ENCODE measurements at regions not wholly inside any gene's neighbourhood (a gene's known extent, or its start where the extent isn't known, plus 50 kb on each side); places are given as distances from the start of the nearest gene placed in this dataset.
"Not testable (repeated sequence)": the region's sequence is repeated elsewhere in the genome, so short reads cannot be mapped to it uniquely, and the experiment has no call there.

DNA sequence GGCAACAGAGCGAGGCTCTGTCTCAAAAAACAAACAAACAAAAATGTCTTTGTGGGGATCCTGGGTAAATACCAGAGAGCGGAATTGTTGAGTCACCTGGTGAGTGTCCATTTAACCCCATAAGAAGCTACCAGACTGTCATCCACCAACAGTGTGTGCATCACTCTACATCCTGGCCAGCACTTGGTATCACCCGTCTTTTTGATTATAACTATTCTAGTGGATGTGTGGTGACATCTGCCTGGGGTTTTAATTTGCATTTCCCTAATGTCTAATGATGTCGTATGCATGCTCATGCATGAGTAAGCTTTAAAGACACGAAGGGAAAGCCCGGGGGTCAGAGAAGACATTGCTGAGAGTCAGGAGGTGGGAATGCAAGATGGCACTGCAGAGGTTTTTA, 126.7 kb upstream of the MRI1 start:
- H3K27ac Mint-ChIP-seq: no peak overlapping the region
- H3K27me3 Mint-ChIP-seq (ENCODE audit: low read depth in 3 of 3): peaks cover 5 to 13% (median 5%) of the 10 kb centered on the region in 3 donors
- no peaks in the 10 kb centered on the region for H3K9me3 Mint-ChIP-seq
- H3K4me3 Mint-ChIP-seq: no peak overlapping the region
- no peaks in the 10 kb centered on the region for H3K36me3 Mint-ChIP-seq
- no peak for DNase-seq
- no peaks in the 10 kb centered on the region for H3K4me1 Mint-ChIP-seq

DNA sequence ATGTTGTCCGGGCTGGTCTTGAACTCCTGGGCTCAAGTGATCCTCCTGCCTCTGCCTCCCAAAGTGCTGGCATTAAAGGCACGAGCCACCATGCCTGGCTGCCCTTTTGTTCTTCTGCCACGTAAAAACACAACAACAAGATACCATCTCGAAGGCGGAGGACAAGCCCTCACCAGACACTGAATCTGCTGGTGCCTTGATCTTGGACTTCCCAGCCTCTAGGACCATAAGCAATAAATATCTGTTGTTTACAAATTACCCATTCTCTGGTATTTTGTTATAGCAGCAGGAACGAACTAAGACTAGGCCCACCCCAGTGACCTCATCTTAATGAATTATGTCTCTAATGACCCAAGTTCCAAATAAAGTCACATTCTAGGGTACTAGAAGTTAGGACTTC, 128.4 kb upstream of the CACNA1A start:
- Mint-ChIP-seq H3K4me1 (no peaks in the 10 kb centered on the region), H3K27ac (no peak overlapping the region), H3K36me3 (no peaks in the 10 kb centered on the region), H3K9me3 (no peaks in the 10 kb centered on the region), H3K4me3 (no peak overlapping the region), H3K27me3 (ENCODE audit: low read depth in 3 of 3) (peaks cover 4 to 10% (median 5%) of the 10 kb centered on the region in 3 donors)
- DNase-seq: no peak

DNA sequence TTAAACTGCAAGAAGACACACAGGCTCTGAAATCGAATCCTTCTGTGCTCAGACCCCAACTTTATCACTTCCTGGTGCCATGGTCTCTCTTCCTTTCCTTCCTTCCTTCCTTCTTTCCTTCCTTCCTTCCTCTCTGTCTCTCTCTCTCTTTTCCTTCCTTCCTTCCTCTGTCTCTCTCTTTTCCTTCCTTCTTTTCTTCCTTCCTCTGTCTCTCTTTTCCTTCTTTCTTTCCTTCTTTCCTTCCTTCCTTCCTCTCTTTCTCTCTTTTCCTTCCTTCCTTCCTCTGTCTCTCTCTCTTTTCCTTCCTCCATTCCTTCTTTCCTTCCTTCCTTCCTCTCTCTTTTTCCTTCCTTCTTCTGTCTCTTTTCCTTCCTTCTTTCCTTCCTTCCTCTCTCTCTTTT, 127.2 kb upstream of the CACNA1A start:
- H3K36me3 Mint-ChIP-seq: no peaks in the 10 kb centered on the region
- H3K27ac Mint-ChIP-seq: no peak overlapping the region
- no peak for DNase-seq
- H3K27me3 Mint-ChIP-seq (ENCODE audit: low read depth in 3 of 3): peaks cover 0 to 10% (median 5%) of the 10 kb centered on the region in 3 donors
- H3K9me3 Mint-ChIP-seq: no peaks in the 10 kb centered on the region
- no peaks in the 10 kb centered on the region for H3K4me1 Mint-ChIP-seq
- H3K4me3 Mint-ChIP-seq: no peak overlapping the region

DNA sequence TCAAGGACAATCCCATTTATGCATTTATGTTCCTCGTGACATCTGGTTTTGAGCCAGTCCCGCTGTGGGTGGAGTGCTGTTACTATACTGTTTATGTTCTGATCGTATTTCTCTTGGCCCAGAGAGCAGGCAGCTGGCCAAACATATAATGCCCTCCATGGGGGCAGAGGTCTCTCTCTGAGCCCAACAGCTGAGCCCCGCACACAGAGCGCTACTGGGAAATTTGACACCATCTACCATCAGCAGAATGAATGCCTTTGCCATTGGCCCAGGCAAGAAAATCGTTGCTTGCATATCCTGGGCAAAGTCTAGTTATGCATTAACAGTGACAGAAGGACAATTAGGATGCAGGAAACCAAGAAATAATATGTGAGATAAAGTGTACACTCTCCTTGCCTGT, 126.8 kb upstream of the CACNA1A start:
- no peak for DNase-seq
- H3K9me3 Mint-ChIP-seq: no peaks in the 10 kb centered on the region
- no peaks in the 10 kb centered on the region for H3K36me3 Mint-ChIP-seq
- no peaks in the 10 kb centered on the region for H3K4me1 Mint-ChIP-seq
- no peak overlapping the region for H3K4me3 Mint-ChIP-seq
- H3K27ac Mint-ChIP-seq: no peak overlapping the region
- peaks cover 0 to 10% (median 5%) of the 10 kb centered on the region in 3 donors for H3K27me3 Mint-ChIP-seq (ENCODE audit: low read depth in 3 of 3)

DNA sequence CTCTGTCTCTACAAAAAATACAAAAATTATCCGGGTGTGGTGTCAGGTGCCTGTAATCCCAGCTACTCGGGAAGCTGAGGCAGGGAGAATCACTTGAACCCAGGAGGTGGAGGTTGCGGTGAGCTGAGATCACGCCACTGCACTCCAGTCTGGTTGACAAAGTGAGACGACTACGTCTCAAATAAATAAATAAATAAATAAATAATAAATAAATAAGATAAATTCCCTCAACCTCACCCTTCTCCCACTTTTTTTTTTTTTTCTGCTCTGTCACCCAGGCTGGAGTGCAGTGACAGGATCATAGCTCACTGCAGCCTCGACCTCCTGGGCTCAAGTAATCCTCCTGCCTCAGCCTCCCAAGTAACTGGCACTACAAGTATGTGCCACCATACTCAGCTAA, 125.9 kb upstream of the CACNA1A start:
- H3K27ac Mint-ChIP-seq; H3K36me3 Mint-ChIP-seq; DNase-seq; H3K27me3 Mint-ChIP-seq (ENCODE audit: low read depth in 3 of 3); H3K4me3 Mint-ChIP-seq; H3K4me1 Mint-ChIP-seq; H3K9me3 Mint-ChIP-seq: not testable (repeated sequence)

DNA sequence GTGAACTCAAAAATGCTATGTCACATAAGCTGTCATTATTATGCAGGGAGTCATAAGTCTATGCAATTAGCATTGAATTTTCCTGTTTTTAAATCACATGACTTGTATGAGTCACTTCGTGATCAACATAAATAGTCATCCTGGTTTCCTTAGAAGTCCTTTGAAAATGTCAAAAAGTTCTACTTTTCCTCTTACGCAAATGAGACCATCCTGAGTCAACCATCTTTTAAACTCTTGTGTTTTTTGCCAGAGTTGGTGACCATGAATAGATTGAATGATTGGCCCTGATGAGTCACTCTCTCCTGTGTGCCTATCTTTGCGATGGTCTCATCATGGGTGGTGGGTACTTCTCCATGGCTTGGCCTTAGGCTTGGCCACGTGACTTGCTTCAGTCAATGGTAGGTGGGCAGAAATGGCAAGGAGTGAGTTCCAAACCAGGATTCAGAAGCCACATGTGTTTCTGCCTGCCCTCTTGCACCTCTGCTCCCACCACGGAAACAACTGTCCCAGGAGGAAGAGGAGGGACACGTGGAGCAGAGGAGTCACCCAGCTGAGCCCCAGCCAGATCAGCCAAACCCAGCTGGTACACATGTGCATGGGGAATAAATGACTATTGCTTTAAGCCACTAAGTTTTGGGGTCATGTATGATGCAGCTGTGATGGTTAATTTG, 123.5 kb upstream of the CACNA1A start:
- no peak for DNase-seq
- H3K4me3 Mint-ChIP-seq: no peak overlapping the region
- no peaks in the 10 kb centered on the region for H3K9me3 Mint-ChIP-seq
- no peaks in the 10 kb centered on the region for H3K36me3 Mint-ChIP-seq
- no peak overlapping the region for H3K27ac Mint-ChIP-seq
- peaks cover 0 to 9% (median 5%) of the 10 kb centered on the region in 3 donors for H3K27me3 Mint-ChIP-seq (ENCODE audit: low read depth in 3 of 3)
- no peaks in the 10 kb centered on the region for H3K4me1 Mint-ChIP-seq

DNA sequence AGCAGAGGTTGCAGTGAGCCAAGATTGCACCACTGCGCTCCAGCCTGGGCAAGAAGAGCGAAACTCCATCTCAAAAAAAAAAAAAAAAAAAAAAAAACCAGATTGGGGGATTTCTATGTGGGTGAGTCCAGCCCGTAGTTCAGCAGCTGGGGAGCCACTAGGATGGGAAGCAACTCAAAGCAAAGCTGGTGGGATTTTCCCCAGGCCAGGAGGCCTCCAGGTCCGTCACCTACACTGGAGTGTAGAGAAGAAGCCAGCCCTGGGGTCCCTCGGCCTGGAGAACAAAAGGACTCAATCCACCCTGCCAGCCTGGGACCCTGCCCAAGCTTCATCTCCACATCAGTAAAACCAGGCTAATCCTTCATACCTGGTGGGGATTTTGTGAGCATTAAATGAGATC, 121.3 kb upstream of the CACNA1A start:
- Mint-ChIP-seq H3K4me3 (no peak overlapping the region), H3K36me3 (no peaks in the 10 kb centered on the region), H3K4me1 (no peaks in the 10 kb centered on the region), H3K9me3 (peaks cover 0 to under 1% (median 0%) of the 10 kb centered on the region in 6 donors), H3K27me3 (ENCODE audit: low read depth in 3 of 3) (peaks cover 5 to 22% (median 10%) of the 10 kb centered on the region in 3 donors), H3K27ac (no peak overlapping the region)
- DNase-seq: no peak

DNA sequence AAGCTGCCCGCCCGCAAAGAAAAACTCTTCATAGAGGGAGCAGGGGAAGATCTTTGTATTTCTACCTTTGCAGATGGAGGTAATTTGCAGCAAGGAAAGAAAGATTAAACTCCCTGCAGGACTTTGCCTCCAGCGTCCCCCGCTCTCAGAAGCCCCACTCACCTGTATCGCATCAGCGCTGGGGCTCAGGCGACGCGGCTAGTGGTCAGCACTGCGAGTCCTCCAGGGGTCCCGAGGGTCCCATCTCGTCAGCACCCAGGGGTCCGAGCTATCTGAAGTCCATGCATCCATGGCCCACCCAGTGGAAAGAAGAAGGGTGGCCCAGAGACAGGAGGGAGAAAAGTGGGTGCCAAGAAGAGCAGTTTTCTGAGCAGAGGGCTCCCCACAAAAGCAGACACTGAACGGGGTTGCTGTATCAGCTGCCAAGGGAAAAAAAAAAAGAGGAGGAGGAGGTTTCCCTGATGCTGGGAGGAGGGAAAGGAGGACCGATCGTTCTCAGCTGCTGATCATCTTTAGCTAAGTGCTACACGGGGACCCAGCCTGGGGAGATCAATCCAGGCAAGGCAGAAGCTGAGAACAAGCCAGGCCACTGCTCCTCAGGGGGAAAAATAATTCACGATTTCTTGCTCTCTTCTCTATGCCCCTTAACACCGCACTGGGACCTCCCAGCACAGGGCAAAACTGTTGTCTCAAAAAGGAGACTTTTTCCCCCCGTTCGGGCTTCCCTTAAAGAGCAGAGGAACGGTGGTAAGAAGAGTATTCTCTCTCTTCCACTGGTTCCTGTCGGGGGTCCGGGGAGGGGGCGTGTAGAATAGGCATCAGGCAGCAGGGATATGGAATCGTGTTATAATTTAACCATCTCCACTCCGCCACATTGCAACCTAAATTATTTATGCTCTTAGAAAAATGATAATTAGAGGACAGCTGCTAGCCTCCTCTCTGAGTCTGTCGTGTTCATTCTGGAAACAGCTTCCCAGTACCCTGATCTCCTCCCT, 117.7 kb upstream of the CACNA1A start:
- Mint-ChIP-seq H3K27me3 (ENCODE audit: low read depth in 3 of 3) (peaks cover 11 to 29% (median 14%) of the 10 kb centered on the region in 3 donors), H3K27ac (no peak overlapping the region), H3K9me3 (peaks cover 0 to 3% (median 0%) of the 10 kb centered on the region in 6 donors), H3K4me1 (no peaks in the 10 kb centered on the region), H3K4me3 (no peak overlapping the region), H3K36me3 (no peaks in the 10 kb centered on the region)
- DNase-seq: no peak

DNA sequence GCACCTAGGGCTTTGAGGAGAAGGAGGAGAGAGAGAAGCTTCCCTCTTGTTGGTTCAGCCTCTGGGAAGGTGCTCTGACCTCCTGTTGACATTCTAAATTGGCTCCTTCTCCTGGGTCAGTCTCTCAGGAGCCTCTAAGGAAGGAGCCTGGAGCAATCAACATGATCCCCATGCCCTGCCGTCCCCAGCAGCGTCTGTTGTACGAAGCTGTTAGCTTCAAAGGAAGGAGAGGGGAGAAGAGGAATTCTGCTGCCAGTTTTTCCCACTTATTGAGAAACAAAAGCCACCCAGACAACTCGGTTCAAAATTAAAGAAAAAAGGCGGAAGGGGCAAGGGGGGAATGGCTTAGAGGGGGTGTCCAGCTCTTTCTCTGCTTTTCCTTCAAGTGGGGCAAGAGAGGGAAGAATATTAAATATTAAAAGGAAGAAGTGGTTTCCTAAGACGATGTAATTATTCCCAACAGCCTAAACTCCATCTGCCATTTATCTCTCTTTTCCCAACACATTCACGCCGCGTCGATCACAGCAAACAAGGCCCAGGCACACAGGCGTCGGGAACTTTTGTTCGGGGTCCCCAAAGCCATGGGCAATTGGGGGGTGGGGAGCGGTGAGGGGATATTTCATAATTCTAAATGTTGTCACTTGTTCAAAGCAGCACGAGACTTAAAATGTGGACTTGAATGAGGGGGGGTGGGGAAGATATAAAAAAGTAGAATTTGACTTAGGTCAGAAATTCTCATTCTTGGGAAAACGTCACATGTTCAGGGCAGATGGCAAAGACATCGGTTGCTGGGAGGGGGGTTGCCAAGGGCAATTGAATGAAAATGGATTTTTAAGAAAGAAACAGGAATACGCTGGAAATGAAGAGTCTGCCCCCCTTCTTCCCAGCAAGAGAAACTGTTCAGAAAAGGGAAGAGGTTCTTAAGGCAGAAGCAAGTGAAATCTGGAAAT, 116.8 kb upstream of the CACNA1A start:
- no peak overlapping the region for H3K27ac Mint-ChIP-seq
- peaks cover 11 to 36% (median 14%) of the 10 kb centered on the region in 3 donors for H3K27me3 Mint-ChIP-seq (ENCODE audit: low read depth in 3 of 3)
- H3K36me3 Mint-ChIP-seq: no peaks in the 10 kb centered on the region
- H3K4me1 Mint-ChIP-seq: no peaks in the 10 kb centered on the region
- H3K4me3 Mint-ChIP-seq: no peak overlapping the region
- H3K9me3 Mint-ChIP-seq: peaks cover 0 to 3% (median 0%) of the 10 kb centered on the region in 6 donors
- no peak for DNase-seq

DNA sequence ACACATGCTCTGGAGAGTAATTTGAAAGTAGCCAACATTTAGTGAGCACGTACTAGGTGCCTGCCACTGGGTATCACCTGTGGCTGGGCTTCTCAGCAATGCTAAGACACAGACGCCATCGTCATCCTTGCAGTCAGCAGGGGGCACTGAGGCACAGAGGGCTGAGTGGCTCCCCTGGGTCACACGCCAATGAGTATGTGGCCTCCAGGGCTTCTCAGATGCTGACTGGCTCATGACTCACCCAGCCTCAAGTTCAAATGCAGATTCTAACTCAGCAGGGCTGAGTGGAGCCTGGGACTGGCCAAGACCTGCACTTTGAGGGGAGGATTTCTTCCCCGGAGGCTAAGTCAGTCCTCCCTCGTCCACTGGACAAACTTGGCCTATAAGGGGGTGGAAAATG, 115.1 kb upstream of the CACNA1A start:
- Mint-ChIP-seq H3K36me3 (no peaks in the 10 kb centered on the region), H3K9me3 (peaks cover 0 to 5% (median 0%) of the 10 kb centered on the region in 6 donors), H3K27me3 (ENCODE audit: low read depth in 3 of 3) (peaks cover 12 to 37% (median 17%) of the 10 kb centered on the region in 3 donors), H3K4me3 (no peak overlapping the region), H3K4me1 (no peaks in the 10 kb centered on the region), H3K27ac (no peak overlapping the region)
- no peak for DNase-seq

DNA sequence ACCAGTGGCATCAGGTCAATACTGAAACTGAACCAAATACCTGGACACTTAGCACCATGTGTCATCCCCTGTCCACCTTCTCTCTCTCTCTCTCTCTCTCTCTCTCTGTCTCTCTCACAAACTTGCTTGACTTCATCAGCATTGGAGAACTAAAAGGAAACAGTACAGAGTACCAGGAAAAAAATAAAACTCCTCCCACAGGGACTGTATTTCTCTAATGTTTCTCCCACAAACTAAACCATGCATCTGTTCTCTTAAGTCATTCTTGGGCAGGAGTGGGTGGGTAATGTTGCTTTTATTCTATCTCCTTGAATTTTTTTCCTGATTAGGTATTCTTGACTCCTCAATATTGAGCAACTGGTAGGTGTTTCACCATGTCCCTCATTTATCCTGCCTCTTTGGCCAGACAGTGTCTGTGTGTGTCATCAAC, 112.9 kb upstream of the CACNA1A start:
- no peaks in the 10 kb centered on the region for H3K36me3 Mint-ChIP-seq

DNA sequence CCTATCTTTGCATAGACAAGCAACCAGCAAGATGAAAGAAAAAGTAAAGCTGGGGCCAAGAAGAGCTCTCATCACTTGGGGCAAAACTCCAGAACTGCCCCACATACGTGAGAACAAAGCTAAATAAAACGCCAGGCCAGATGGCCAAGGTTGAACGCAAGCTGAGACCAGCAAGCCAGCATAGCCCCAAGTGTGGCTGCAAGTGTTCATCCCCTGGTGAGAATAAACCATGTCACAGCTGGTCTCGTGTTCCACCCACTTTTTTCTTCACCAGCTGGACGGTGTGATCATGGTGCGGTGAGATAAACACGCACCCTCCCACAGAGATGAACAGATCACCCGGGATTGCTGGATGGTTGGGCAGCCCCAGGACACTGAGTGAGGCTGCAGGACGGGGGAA, 109.6 kb upstream of the CACNA1A start:
- H3K9me3 Mint-ChIP-seq: peaks cover 0 to 2% (median 0%) of the 10 kb centered on the region in 6 donors
- DNase-seq: no peak
- H3K27me3 Mint-ChIP-seq (ENCODE audit: low read depth in 3 of 3): peaks cover 6 to 13% (median 6%) of the 10 kb centered on the region in 3 donors
- no peak overlapping the region for H3K4me3 Mint-ChIP-seq
- H3K27ac Mint-ChIP-seq: no peak overlapping the region
- no peaks in the 10 kb centered on the region for H3K36me3 Mint-ChIP-seq
- no peaks in the 10 kb centered on the region for H3K4me1 Mint-ChIP-seq

More for the DNA sequence above, 112.9 kb upstream of the CACNA1A start:
- Mint-ChIP-seq H3K9me3 (peaks cover 0 to 5% (median 0%) of the 10 kb centered on the region in 6 donors), H3K4me3 (no peak overlapping the region), H3K27ac (no peak overlapping the region), H3K27me3 (ENCODE audit: low read depth in 3 of 3) (peaks cover 14 to 28% (median 15%) of the 10 kb centered on the region in 3 donors), H3K4me1 (no peaks in the 10 kb centered on the region)
- no peak for DNase-seq

DNA sequence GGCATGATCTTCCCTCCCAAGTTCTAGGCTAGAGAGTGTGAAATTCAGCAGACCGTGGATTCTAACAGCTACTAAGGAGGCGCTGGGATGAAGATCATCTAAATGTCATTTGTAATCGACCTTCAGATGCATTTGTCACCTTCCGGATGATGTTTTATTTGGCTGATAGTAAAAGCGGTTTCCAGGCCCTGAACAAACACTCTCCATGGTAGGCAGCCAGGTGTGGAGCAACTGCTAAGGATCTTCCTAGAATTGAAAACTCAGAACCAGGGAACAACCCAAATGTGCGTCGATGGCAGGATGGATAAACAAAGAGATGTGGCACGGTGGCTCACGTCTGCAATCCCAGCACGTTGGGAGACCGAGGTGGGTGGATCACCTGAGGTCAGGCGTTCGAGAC, 107.2 kb upstream of the CACNA1A start:
- no peak for DNase-seq
- H3K4me3 Mint-ChIP-seq: no peak overlapping the region
- H3K27ac Mint-ChIP-seq: no peak overlapping the region
- no peaks in the 10 kb centered on the region for H3K4me1 Mint-ChIP-seq
- peaks cover 3 to 17% (median 7%) of the 10 kb centered on the region in 3 donors for H3K27me3 Mint-ChIP-seq (ENCODE audit: low read depth in 3 of 3)
- H3K36me3 Mint-ChIP-seq: no peaks in the 10 kb centered on the region
- H3K9me3 Mint-ChIP-seq: peaks cover 0 to 2% (median 0%) of the 10 kb centered on the region in 6 donors
